Heart right ventricle (tissue), 16 donors: ENCODE measurements at regions not wholly inside any gene's neighbourhood (a gene's known extent, or its start where the extent isn't known, plus 50 kb on each side); places are given as distances from the start of the nearest gene placed in this dataset.
A peak's percentile ranks its signal among the peaks of the same experiment; 100 is the strongest.

ENCODE experiments used
- ATAC-seq, 8 donors: fragments of 200-7000 bp; cut with Tn5 transposase; one replicate each; pipeline ENCODE4 v1.9.1; 2020; ENCODE audit warnings: mild to moderate bottlenecking in 8 of 8, moderate library complexity in 8 of 8, moderate number of reproducible peaks in 1 of 8
- DNase-seq, 2 donors: peaks; one replicate each; pipeline ENCODE4 v3.0.0-alpha.2; 2020
- H3K27ac ChIP-seq, 10 donors: fragments of 200-600 bp; sonication (generic) in 2 of 10; one replicate each; pipeline versions ENCODE4 v1.5.0 to v1.8.0; 2020 to 2022; ENCODE audit warnings: mild to moderate bottlenecking in 3 of 10
- H3K27me3 ChIP-seq, 7 donors: fragments of 200-600 bp; one replicate each; pipeline ENCODE4 v1.8.0; 2021 to 2022; ENCODE audit warnings: mild to moderate bottlenecking in 2 of 7
- H3K36me3 ChIP-seq, 9 donors: fragments of 200-600 bp; sonication (generic) in 1 of 9; one replicate each; pipeline versions ENCODE4 v1.5.0 to v1.8.0; 2020 to 2022; ENCODE audit warnings: mild to moderate bottlenecking in 2 of 9
- H3K4me1 ChIP-seq, 9 donors: fragments of 200-600 bp; sonication (generic) in 1 of 9; one replicate each; pipeline versions ENCODE4 v1.5.0 to v1.8.0; 2020 to 2022; ENCODE audit warnings: mild to moderate bottlenecking in 4 of 9
- H3K4me3 ChIP-seq, 10 donors: fragments of 200-600 bp; sonication (generic) in 2 of 10; one replicate each; pipeline versions ENCODE4 v1.5.0 to v1.8.0; 2020 to 2022; ENCODE audit warnings: mild to moderate bottlenecking in 7 of 10, moderate library complexity in 2 of 10
- H3K9me3 ChIP-seq, 11 donors: fragments of 200-600 bp in 10 of 11; sonication (generic) in 2 of 11; one replicate each; pipeline versions ENCODE4 v1.5.0 to v1.8.0; 2013 to 2022; ENCODE audit warnings: mild to moderate bottlenecking in 2 of 11, control low read depth in 1 of 11, moderate library complexity in 1 of 11
- WGBS, 2 donors: extraction: QIAGEN DNeasy Blood & Tissue Kit; methylation state at CpG; one replicate each; pipeline ENCODE4 v1.1.7; 2013; ENCODE audit warnings: inconsistent platforms in 1 of 2; 5-methylcytosine and 5-hydroxymethylcytosine counted together
- intact Hi-C, 10 donors: fragments of 100-400 bp; cut with DNase I; formaldehyde crosslinking; loops; one replicate each; pipeline versions ENCODE4 v1.11.1 to v1.14.2; 2022
- TF ChIP-seq, protein P1 (sequence below), 9 donors: fragments of 200-600 bp; sonication (generic) in 2 of 9; IDR thresholded peaks; one replicate each; pipeline versions ENCODE4 v1.5.0 to v1.8.0; 2021 to 2022; ENCODE audit warnings: antibody characterized with exemption in 9 of 9, mild to moderate bottlenecking in 5 of 9, moderate library complexity in 1 of 9
- donor health status: Arrhythmogenic right ventricular cardiomyopathy.
- donor health status: ischemic (EF 13 %, LVEDD 7.1; RV severe dilation, severe dysfunction).
- donor health status: healthy with polysubstance abuse.
- donor health status: DM: no; HTN: yes; CAD: no.
- donor health status: DM: no; HTN: no; CAD: no.
- donor health status: ischemic (EF 25% LVEDD 6.9; RV normal size, moderate dysfunction).
- donor health status: ischemic (EF 25% LVEDD 5.7; RV mildly dilated, moderate dysfunction).
- donor health status: healthy.
- donor health status: DM: yes; HTN: yes; CAD: no.
- donor health status: Ischemic cardiomyopathy.
- donor health status: ischemic (EF 35%, LVEDD 5.7; RV mildly dilated, moderate dysfunction).
- donor health status: nonischemic (EF 11% LVEDD 7.7; RV severe dilation, severe dysfunction).
- donor health status: DM: yes; HTN: yes; CAD: no.
- donor health status: PGD.
- donor health status: ischemic (EF 29% LVEDD 5.4; RV normal size, mild dysfunction).
- donor health status: nonischemic (EF 23%, LVEDD 6.1; RV moderate dilation, normal function).

DNA sequence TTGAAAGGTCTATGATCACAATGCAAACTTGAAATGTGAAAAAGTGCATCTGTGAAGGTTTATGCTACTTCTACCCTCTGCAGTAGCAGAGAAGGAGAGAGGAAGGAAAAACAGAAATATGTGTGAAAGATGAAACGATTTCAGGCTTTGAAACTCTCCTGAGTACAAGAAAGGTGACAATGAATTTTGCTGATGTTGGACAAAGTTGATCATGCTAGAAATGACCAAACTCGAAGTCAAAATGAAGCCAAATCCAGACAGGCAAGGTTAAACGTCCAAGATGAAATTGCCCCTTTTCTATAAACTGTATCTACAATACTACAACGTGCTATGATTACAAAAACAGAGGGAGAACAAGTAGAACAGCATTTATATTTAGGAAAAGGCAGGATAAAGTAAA lies 67.0 kb upstream of the C7orf33 start:
- H3K36me3 ChIP-seq, result no peaks in the 10 kb centered on the region
- H3K27me3 ChIP-seq, result peaks cover 0 to 51% (median 24%) of the 10 kb centered on the region in 7 donors
- TF ChIP-seq, protein P1, sequence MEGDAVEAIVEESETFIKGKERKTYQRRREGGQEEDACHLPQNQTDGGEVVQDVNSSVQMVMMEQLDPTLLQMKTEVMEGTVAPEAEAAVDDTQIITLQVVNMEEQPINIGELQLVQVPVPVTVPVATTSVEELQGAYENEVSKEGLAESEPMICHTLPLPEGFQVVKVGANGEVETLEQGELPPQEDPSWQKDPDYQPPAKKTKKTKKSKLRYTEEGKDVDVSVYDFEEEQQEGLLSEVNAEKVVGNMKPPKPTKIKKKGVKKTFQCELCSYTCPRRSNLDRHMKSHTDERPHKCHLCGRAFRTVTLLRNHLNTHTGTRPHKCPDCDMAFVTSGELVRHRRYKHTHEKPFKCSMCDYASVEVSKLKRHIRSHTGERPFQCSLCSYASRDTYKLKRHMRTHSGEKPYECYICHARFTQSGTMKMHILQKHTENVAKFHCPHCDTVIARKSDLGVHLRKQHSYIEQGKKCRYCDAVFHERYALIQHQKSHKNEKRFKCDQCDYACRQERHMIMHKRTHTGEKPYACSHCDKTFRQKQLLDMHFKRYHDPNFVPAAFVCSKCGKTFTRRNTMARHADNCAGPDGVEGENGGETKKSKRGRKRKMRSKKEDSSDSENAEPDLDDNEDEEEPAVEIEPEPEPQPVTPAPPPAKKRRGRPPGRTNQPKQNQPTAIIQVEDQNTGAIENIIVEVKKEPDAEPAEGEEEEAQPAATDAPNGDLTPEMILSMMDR (IDR thresholded peaks at IDR 0.05), result no peak
- no peaks in the 10 kb centered on the region for H3K9me3 ChIP-seq
- DNase-seq (no peak), ATAC-seq (no peak)
- H3K4me3 ChIP-seq, result no peak overlapping the region
- 65 to 71% methylated on average over 4 of the region's 4 CpGs for WGBS, 2 donors
- H3K4me1 ChIP-seq, result no peaks in the 10 kb centered on the region
- H3K27ac ChIP-seq, result no peak overlapping the region
- intact Hi-C loops, result loop anchor here in 1 of 10 donors (10.0 kb wide), 1 partner anchor 259 kb away; no protein-coding TSS in a partner anchor

DNA sequence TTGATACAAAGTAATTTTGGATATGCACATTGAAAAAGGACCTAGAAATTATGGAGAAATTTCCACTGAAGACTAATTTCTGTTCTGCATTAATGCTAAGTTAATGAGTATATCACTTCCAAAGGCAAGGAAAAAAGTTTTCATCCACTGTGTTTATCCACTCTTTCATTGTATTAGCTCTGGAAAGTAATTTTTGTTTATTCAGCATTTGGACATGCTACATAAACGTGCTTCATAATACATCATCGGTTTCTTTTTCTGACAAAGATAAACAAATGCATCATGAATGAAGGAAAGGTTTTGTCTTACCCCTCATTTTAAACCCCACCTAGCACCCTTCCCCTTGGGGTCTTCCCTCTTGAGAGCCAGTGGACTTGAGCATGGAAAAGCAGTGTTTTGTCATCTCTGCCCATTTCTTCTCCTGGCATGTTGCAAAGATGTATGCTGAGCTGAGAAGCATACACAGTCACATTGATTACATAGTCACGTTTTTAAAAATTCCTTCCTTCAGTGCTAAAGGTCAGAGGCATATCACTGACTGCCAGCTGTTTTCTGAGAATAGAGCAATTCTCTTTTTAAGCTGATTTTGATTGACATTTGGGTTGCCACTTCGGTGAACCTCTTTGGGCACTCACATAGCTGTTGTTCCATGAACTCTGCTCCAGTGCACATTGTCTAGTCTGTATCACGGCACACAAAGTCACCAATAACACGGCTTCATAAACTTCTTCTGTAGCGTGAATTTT lies 65.9 kb upstream of the C7orf33 start:
- DNase-seq (no peak), ATAC-seq (no peak)
- TF ChIP-seq, protein P1 (IDR thresholded peaks at IDR 0.05), result no peak
- no peaks in the 10 kb centered on the region for H3K4me1 ChIP-seq
- intact Hi-C loops, result loop anchor here in 1 of 10 donors (10.0 kb wide), 1 partner anchor 260 kb away; no protein-coding TSS in a partner anchor
- H3K27me3 ChIP-seq, result peaks cover 0 to 60% (median 24%) of the 10 kb centered on the region in 7 donors
- no peak overlapping the region for H3K4me3 ChIP-seq
- H3K27ac ChIP-seq, result no peak overlapping the region
- no peaks in the 10 kb centered on the region for H3K9me3 ChIP-seq
- no peaks in the 10 kb centered on the region for H3K36me3 ChIP-seq
- WGBS, 2 donors, result 45 to 51% methylated on average over 7 of the region's 7 CpGs

DNA sequence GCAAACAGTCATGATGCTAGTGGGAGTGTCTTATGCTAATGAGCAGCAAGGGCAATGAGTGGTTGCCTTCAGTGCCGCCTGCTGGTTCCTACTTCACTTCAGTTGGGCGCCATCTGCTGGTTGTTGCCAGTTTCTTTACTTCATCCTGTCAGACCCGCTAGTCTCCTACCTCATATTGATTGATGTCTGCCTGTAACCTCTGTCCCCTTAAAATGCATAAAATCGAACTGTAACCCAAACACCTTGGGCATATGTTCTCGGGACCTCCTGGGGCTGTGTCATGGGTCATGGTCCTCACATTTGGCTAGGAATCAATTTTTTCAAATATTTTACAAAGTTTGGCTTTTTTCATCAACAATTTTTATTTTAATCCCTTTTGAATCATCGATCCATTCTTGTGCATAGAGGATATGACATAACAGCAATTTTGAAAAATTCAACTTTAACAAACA lies 62.8 kb upstream of the C7orf33 start:
- no peaks in the 10 kb centered on the region for H3K9me3 ChIP-seq
- WGBS, 2 donors, result 31 to 37% methylated on average over 6 of the region's 6 CpGs
- intact Hi-C loops, result loop anchor here in 1 of 10 donors (10.0 kb wide), 1 partner anchor 263 kb away; no protein-coding TSS in a partner anchor
- DNase-seq (peak; percentile 50 to 76), ATAC-seq (peak in 6 of 8 donors; percentile 52 to 70 (median 66))
- peaks cover 0 to 34% (median 11%) of the 10 kb centered on the region in 7 donors for H3K27me3 ChIP-seq
- H3K4me3 ChIP-seq, result no peak overlapping the region
- H3K4me1 ChIP-seq, result no peaks in the 10 kb centered on the region
- TF ChIP-seq, protein P1 (IDR thresholded peaks at IDR 0.05), result peak in 8 of 9 donors; percentile 32 to 78 (median 70)
- H3K36me3 ChIP-seq, result no peaks in the 10 kb centered on the region
- H3K27ac ChIP-seq, result no peak overlapping the region

GRCh38 chr7:148535217-148535616 lies 55.3 kb upstream of the C7orf33 start:
- Histone ChIP-seq H3K27me3 (peaks cover 0 to 1% (median 0%) of the 10 kb centered on the region in 7 donors), H3K36me3 (no peaks in the 10 kb centered on the region), H3K4me3 (peak overlapping the region in 1 of 10 donors; percentile 20), H3K4me1 (peaks cover 0 to 6% (median 0%) of the 10 kb centered on the region in 9 donors), H3K27ac (no peak overlapping the region), H3K9me3 (no peaks in the 10 kb centered on the region)
- TF ChIP-seq, protein P1 (IDR thresholded peaks at IDR 0.05), result peak in 1 of 9 donors; percentile 18
- intact Hi-C loops, result no loop called here
- no peak for ATAC-seq
- no peak for DNase-seq
- 12% methylated on average over 9 of the region's 9 CpGs for WGBS, 2 donors
